Keratinocyte (primary cell): ENCODE measurements at regions not wholly inside any gene's neighbourhood (a gene's known extent, or its start where the extent isn't known, plus 50 kb on each side); places are given as distances from the start of the nearest gene placed in this dataset.

Source experiments
- CTCF ChIP-seq, 3 experiments: IDR thresholded peaks in 1 of 3; conservative IDR thresholded peaks in 1 of 3; optimal IDR thresholded peaks in 1 of 3; 2 replicates in 2 of 3; 3 replicates in 1 of 3; pipeline versions ENCODE3 to v1.5.1; 2011; ENCODE audit warnings: low read length in 3 of 3, mild to moderate bottlenecking in 3 of 3, moderate library complexity in 2 of 3, control low read depth in 1 of 3, inconsistent platforms in 1 of 3; ENCODE audit not compliant: insufficient read depth in 2 of 3; ENCODE audit errors: extremely low read depth in 1 of 3
- EZH2 ChIP-seq: IDR thresholded peaks from one replicate; pipeline ENCODE4 v1.6.1; 2012; ENCODE audit warnings: inconsistent platforms, mild to moderate bottlenecking, low read length, moderate library complexity

- no peak for TF ChIP-seq CTCF (optimal IDR thresholded peaks at IDR 0.05 in 1 of 3, IDR thresholded peaks at IDR 0.05 in 1 of 3, conservative IDR thresholded peaks at IDR 0.05 in 1 of 3; ENCODE audit: extremely low read depth in 1 of 3, insufficient read depth in 2 of 3, low read length in 3 of 3)
- TF ChIP-seq EZH2 = no peak
Observed at GRCh38 chr3:1576047-1576446, 483.2 kb downstream of the CNTN6 start.
